ENCODE measurements at regions not wholly inside any gene's neighbourhood (a gene's known extent, or its start where the extent isn't known, plus 50 kb on each side); places are given as distances from the start of the nearest gene placed in this dataset.

DNA sequence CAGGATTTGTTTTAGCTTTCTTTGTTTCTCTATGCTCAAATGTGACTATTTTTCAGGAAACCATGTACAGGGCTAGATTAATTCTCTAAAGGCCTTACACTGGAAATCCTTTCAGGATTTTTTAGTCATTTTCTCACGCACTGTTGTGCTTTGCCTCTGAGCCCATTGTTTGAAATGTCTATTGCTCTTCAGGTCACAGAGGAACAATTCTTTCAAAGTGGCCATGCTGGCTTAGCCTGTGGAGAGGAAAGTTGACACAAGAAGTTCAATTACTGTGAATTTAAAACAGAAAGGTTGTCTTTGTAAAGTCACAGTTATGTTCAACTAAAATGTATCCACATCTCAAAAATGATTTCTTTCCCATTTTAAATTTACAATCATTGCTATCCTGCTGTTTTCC is 1071.7 kb upstream of the POT1 start:
- TF ChIP-seq CTBP1 (IDR thresholded peaks at IDR 0.05; ENCODE audit: borderline replicate concordance) (no peak), ARNT (IDR thresholded peaks at IDR 0.05) (no peak), FOXM1 (IDR thresholded peaks at IDR 0.05; ENCODE audit: borderline replicate concordance) (no peak), SUZ12 (IDR thresholded peaks at IDR 0.05) (no peak), SP1 (IDR thresholded peaks at IDR 0.05) (no peak), BHLHE40 (IDR thresholded peaks at IDR 0.05; ENCODE audit: borderline replicate concordance) (no peak), HDGF (IDR thresholded peaks at IDR 0.05; ENCODE audit: borderline replicate concordance) (no peak), ZNF384 (IDR thresholded peaks at IDR 0.05) (no peak), FOXK2 (IDR thresholded peaks at IDR 0.05) (no peak)

Data from HEK293T (cell line).